K562 (cell line): ENCODE measurements at regions not wholly inside any gene's neighbourhood (a gene's known extent, or its start where the extent isn't known, plus 50 kb on each side); places are given as distances from the start of the nearest gene placed in this dataset.

ENCODE experiments used
- ATAC-seq: fragments of 200-7000 bp; cut with Tn5 transposase; 3 replicates; pipeline ENCODE4 v1.9.1; 2020; ENCODE audit warnings: moderate library complexity
- BruUV-seq: library from RNA; stranded (reverse); fragments of 400-500 nt; replicated peaks from 2 replicates; lab custom pipeline; 2021; lab: Mats Ljungman, UMichigan
- CTCF ChIA-PET: fragments of 300-600 bp; formaldehyde crosslinking; extraction: SDS; loops from one replicate; lab custom pipeline; 2021; ENCODE audit warnings: low intra/inter-chr PET ratio; lab: Yijun Ruan, JAX
- POLR2A ChIA-PET: fragments of 300-600, 350-650 bp; sonication (Branson Sonifier 250); formaldehyde crosslinking; extraction: SDS; loops from one replicate; lab custom pipeline; 2021; ENCODE audit warnings: antibody characterized with exemption, inconsistent platforms; lab: Yijun Ruan, JAX
- DNase-seq, 4 experiments: peaks; one replicate each; pipeline versions ENCODE4 v3.0.0 to v3.0.0-alpha.2; 2011 to 2018; ENCODE audit warnings: low spot score in 3 of 4, mixed read lengths in 3 of 4; ENCODE audit errors: extremely low read depth in 1 of 4
- FAIRE-seq: peaks from 2 replicates; lab custom pipeline; 2011; peaks lifted over from hg19 to GRCh38; lab: Jason Lieb, UNC
- H2AFZ ChIP-seq: 2 replicates; pipeline ENCODE4 v1.6.0; 2011; ENCODE audit warnings: low read depth, low read length, control low read depth, inconsistent platforms
- H3K27ac ChIP-seq: fragments of 200-600 bp; 3 replicates; pipeline ENCODE4 v1.8.0; 2011; ENCODE audit warnings: low read depth, mild to moderate bottlenecking, control low read depth, inconsistent platforms, low read length, moderate library complexity, mixed read lengths; ENCODE audit errors: extremely low read depth
- H3K27me3 ChIP-seq, 2 experiments: fragments of 300-600 bp in 1 of 2; 2 replicates in 1 of 2; 3 replicates in 1 of 2; pipeline versions ENCODE4 v1.6.0 to v1.8.0; 2011; ENCODE audit warnings: inconsistent platforms in 2 of 2, low read length in 2 of 2, mild to moderate bottlenecking in 1 of 2, mixed read lengths in 1 of 2, moderate library complexity in 1 of 2; ENCODE audit not compliant: control insufficient read depth in 2 of 2, insufficient read depth in 2 of 2
- H3K36me3 ChIP-seq: fragments of 300-600 bp; 3 replicates; pipeline ENCODE4 v1.8.0; 2011; ENCODE audit warnings: mild to moderate bottlenecking, low read length, inconsistent platforms; ENCODE audit not compliant: control insufficient read depth, insufficient read depth
- H3K4me1 ChIP-seq, 2 experiments: fragments of 200-600 bp in 1 of 2; replicated peaks in 1 of 2; 2 replicates in 1 of 2; 3 replicates in 1 of 2; pipeline versions ENCODE4 v1.5.1 to v1.8.0; 2011; ENCODE audit warnings: inconsistent platforms in 2 of 2, low read length in 2 of 2, mild to moderate bottlenecking in 1 of 2, mixed read lengths in 1 of 2, moderate library complexity in 1 of 2; ENCODE audit not compliant: control insufficient read depth in 2 of 2, insufficient read depth in 2 of 2
- H3K4me2 ChIP-seq: 2 replicates; pipeline ENCODE4 v1.6.1; 2011; ENCODE audit warnings: low read length, control low read depth, inconsistent platforms, mixed read lengths; ENCODE audit not compliant: insufficient read depth
- H3K4me3 ChIP-seq: fragments of 200-600 bp; sonication (generic), shearing (Covaris generic); 2 replicates; pipeline ENCODE4 v1.5.1; 2016; ENCODE audit warnings: control low read depth, inconsistent platforms
- H3K79me2 ChIP-seq: fragments of 200-600 bp; 3 replicates; pipeline ENCODE4 v1.8.0; 2011; ENCODE audit warnings: low read length, inconsistent platforms; ENCODE audit not compliant: control insufficient read depth, insufficient read depth
- H3K9ac ChIP-seq, 2 experiments: 2 replicates each; pipeline versions ENCODE4 v1.6.0 to v1.6.1; 2011; ENCODE audit warnings: low read depth in 2 of 2, low read length in 2 of 2, control low read depth in 1 of 2, inconsistent platforms in 1 of 2, mild to moderate bottlenecking in 1 of 2, mixed read lengths in 1 of 2; ENCODE audit not compliant: insufficient read depth in 1 of 2
- H3K9me1 ChIP-seq: one replicate; pipeline ENCODE4 v1.6.0; 2011; ENCODE audit warnings: inconsistent platforms, mild to moderate bottlenecking, low read length, moderate library complexity; ENCODE audit not compliant: control insufficient read depth, insufficient read depth
- H3K9me3 ChIP-seq: replicated peaks from 2 replicates; pipeline ENCODE4 v1.5.1; 2011; ENCODE audit warnings: low read depth, low read length, inconsistent platforms; ENCODE audit not compliant: control insufficient read depth, insufficient read depth
- H4K20me1 ChIP-seq: replicated peaks from 2 replicates; pipeline ENCODE4 v1.6.1; 2011; ENCODE audit warnings: low read length, inconsistent platforms, mixed read lengths; ENCODE audit not compliant: control insufficient read depth, insufficient read depth
- BRD9 ChIP-seq: fragments of 450-650 bp; IDR thresholded peaks from 2 replicates; pipeline ENCODE4 v1.6.1; 2018; ENCODE audit warnings: low read depth; ENCODE audit not compliant: partially characterized antibody
- CBFA2T2 ChIP-seq: fragments of 450-650 bp; conservative IDR thresholded peaks from 2 replicates; pipeline ENCODE4 v1.6.1; 2017; ENCODE audit warnings: mild to moderate bottlenecking
- DPF2 ChIP-seq: fragments of 450-650 bp; IDR thresholded peaks from 2 replicates; pipeline ENCODE4 v1.6.1; 2016
- NR2F6 ChIP-seq: fragments of 450-650 bp; formaldehyde crosslinking; IDR thresholded peaks from 2 replicates; pipeline ENCODE4 v1.4.0; 2020; ENCODE audit warnings: mild to moderate bottlenecking
- PTTG1 ChIP-seq: fragments of 450-650 bp; IDR thresholded peaks from 2 replicates; pipeline ENCODE4 v1.6.1; 2016; ENCODE audit warnings: low read depth, mild to moderate bottlenecking, missing genetic modification characterization, missing compliant biosample characterization
- ZNF134 ChIP-seq: fragments of 250-450 bp; sonication (Bioruptor Pico); conservative IDR thresholded peaks from 2 replicates; pipeline ENCODE4 v1.4.0; 2020
- WGBS: fragments of 100-300 bp; shearing (Covaris generic); methylation state at CpG from one replicate; pipeline ENCODE4 v1.1.6; 2016; ENCODE audit warnings: low coverage, mixed read lengths; ENCODE audit not compliant: insufficient coverage; ENCODE audit errors: missing lambda C conversion rate; 5-methylcytosine and 5-hydroxymethylcytosine counted together
- in situ Hi-C: fragments of 300-500 bp; cut with MboI; formaldehyde crosslinking; loops from 4 replicates; pipeline ENCODE4 v1.15.0; 2018; ENCODE audit warnings: inconsistent platforms, mixed read lengths
- intact Hi-C: fragments of 100-400 bp; cut with micrococcal nuclease; formaldehyde crosslinking; loops from 2 replicates; pipeline ENCODE4 v1.14.2; 2022
- TF ChIP-seq, protein P1 (sequence below): sonication (generic); formaldehyde crosslinking; IDR thresholded peaks from 2 replicates; pipeline ENCODE4 v1.8.1; 2022; ENCODE audit warnings: missing genetic modification reagents

GRCh38 chr5:53399926-53400697 lies 80.3 kb upstream of the FST start:
- H3K27ac ChIP-seq: no peak overlapping the region
- 0% methylated on average over 2 of the region's 2 CpGs for WGBS
- in situ Hi-C loops: no loop called here
- H2AFZ ChIP-seq: no peak overlapping the region
- POLR2A ChIA-PET: no interaction called here
- no peaks in the 10 kb centered on the region for H3K36me3 ChIP-seq
- intact Hi-C loops: no loop called here
- H3K4me1 ChIP-seq: no peaks in the 10 kb centered on the region
- H4K20me1 ChIP-seq: no peaks in the 10 kb centered on the region
- CTCF ChIA-PET: no interaction called here
- BruUV-seq: no TSS peak
- H3K9me1 ChIP-seq: no peaks in the 10 kb centered on the region
- H3K27me3 ChIP-seq: peaks cover 0 to 3% of the 10 kb centered on the region in 2 experiments; a peak in 2 of 5 replicates
- no peaks in the 10 kb centered on the region for H3K79me2 ChIP-seq
- DNase-seq (no peak), FAIRE-seq (no peak), ATAC-seq (no peak)
- H3K4me3 ChIP-seq: no peak overlapping the region
- H3K4me2 ChIP-seq: no peak overlapping the region
- H3K9ac ChIP-seq: no peak overlapping the region
- no peaks in the 10 kb centered on the region for H3K9me3 ChIP-seq
- no peak for TF ChIP-seq BRD9
- no peak for TF ChIP-seq PTTG1
- TF ChIP-seq DPF2: no peak
- no peak for TF ChIP-seq NR2F6 (CRISPR knock-in tag)
- TF ChIP-seq, protein P1, sequence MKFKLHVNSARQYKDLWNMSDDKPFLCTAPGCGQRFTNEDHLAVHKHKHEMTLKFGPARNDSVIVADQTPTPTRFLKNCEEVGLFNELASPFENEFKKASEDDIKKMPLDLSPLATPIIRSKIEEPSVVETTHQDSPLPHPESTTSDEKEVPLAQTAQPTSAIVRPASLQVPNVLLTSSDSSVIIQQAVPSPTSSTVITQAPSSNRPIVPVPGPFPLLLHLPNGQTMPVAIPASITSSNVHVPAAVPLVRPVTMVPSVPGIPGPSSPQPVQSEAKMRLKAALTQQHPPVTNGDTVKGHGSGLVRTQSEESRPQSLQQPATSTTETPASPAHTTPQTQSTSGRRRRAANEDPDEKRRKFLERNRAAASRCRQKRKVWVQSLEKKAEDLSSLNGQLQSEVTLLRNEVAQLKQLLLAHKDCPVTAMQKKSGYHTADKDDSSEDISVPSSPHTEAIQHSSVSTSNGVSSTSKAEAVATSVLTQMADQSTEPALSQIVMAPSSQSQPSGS (CRISPR knock-in tag): no peak
- no peak for TF ChIP-seq CBFA2T2
- no peak for TF ChIP-seq ZNF134 (CRISPR knock-in tag)
- TF ChIP-seq, all 486 proteins: peak for 0
